ENCODE measurements at regions not wholly inside any gene's neighbourhood (a gene's known extent, or its start where the extent isn't known, plus 50 kb on each side); places are given as distances from the start of the nearest gene placed in this dataset.

DNA sequence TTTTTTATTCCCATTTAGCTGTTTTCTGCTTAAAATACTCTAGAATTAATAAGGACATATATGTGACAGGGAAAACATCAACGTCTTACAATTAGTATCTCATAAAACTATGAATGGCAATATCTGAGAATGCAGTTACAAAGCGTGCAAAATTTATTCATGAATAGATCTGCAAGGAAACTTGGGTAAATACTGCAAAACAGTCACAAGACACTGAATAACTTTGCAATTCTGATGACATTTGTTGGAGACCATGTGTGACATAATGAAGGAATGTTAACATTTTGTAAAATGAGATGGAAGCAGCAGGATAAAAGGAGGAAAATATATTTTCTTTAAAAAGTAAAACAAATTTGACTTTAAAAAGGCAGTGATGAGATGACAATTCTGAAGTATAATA lies 480.9 kb upstream of the SEMA6A start:
- DNase-seq (ENCODE audit: low read depth): no peak
- TF ChIP-seq, protein P1, sequence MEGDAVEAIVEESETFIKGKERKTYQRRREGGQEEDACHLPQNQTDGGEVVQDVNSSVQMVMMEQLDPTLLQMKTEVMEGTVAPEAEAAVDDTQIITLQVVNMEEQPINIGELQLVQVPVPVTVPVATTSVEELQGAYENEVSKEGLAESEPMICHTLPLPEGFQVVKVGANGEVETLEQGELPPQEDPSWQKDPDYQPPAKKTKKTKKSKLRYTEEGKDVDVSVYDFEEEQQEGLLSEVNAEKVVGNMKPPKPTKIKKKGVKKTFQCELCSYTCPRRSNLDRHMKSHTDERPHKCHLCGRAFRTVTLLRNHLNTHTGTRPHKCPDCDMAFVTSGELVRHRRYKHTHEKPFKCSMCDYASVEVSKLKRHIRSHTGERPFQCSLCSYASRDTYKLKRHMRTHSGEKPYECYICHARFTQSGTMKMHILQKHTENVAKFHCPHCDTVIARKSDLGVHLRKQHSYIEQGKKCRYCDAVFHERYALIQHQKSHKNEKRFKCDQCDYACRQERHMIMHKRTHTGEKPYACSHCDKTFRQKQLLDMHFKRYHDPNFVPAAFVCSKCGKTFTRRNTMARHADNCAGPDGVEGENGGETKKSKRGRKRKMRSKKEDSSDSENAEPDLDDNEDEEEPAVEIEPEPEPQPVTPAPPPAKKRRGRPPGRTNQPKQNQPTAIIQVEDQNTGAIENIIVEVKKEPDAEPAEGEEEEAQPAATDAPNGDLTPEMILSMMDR (IDR thresholded peaks at IDR 0.05; ENCODE audit: control insufficient read depth, insufficient read depth, low read depth, low read length, missing control alignments): no peak
- H3K4me3 ChIP-seq (ENCODE audit: control insufficient read depth, low read depth, low read length): no peak overlapping the region

DNA sequence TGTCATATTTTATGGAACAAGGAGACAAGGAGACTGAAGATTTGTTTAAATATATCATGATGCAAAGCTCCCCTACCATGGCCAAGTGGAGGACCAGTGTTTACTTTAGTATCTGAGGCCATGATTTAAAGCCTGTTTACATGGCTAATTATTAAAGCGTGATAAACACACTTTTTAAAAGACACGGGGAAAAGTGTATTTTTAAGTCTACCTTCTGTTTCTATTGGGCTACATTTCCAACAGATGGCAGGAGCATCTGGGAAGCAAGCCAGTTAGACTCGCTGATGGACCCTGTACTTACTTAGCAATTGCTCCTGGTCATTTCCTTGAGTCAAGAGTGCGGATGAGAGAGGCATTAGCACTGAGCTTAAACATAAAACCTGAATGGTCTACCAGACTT lies 480.3 kb upstream of the SEMA6A start:
- H3K4me3 ChIP-seq (ENCODE audit: control insufficient read depth, low read depth, low read length): no peak overlapping the region
- no peak for DNase-seq (ENCODE audit: low read depth)
- TF ChIP-seq, protein P1 (IDR thresholded peaks at IDR 0.05; ENCODE audit: control insufficient read depth, insufficient read depth, low read depth, low read length, missing control alignments): no peak

DNA sequence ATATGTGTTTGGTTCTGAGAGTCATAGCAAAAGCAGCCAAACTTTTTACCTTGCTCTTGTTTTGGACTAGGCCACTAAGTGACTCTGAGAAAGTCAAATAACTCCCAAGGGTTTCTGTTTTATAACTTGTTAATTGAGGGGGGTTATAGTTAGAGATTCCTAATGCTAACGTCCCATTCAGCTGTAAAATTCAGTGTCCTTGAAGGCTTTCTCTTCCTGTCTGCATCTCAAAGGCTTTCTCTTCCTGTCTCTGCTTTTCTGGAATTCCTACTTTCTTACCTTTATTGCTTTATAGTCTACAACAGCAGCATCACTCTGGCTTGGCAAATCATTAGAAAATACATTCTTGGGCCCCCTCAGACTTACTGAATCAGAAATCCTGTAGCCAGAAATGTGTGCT lies 479.5 kb upstream of the SEMA6A start:
- no peak for DNase-seq (ENCODE audit: low read depth)
- no peak overlapping the region for H3K4me3 ChIP-seq (ENCODE audit: control insufficient read depth, low read depth, low read length)
- TF ChIP-seq, protein P1 (IDR thresholded peaks at IDR 0.05; ENCODE audit: control insufficient read depth, insufficient read depth, low read depth, low read length, missing control alignments): no peak

DNA sequence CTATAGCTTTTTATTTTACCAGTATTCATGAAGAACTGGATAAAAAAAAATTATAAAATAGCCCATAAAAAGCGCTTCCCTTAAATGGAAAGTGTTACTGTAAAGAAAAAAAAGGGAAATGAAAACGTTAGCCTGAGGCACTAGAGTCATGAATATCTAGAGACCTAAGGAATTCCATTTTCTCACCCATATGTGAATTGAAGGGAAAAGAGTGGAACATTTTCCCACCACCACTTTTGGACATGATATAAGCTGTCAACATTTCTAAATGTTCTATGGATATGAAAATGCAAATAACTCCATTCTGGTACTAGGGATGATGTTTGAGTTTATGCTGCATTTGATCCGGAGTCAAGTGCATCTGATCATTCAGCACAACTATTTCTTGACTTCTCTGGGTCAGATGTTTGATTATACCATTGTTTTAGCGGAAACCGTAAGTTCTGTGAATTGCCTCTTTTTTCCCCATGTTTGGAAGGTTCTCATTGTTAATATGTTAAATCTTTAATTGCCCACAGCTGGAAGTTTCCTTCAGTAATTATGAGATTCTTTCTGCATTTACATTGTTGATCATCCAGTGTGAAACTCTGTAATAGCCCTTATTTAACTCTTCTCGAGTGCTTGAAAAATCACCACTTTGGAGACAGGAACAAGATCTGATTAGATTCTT lies 467.4 kb upstream of the SEMA6A start:
- no peak overlapping the region for H3K4me3 ChIP-seq (ENCODE audit: control insufficient read depth, low read depth, low read length)
- TF ChIP-seq, protein P1 (IDR thresholded peaks at IDR 0.05; ENCODE audit: control insufficient read depth, insufficient read depth, low read depth, low read length, missing control alignments): no peak
- DNase-seq (ENCODE audit: low read depth): no peak

DNA sequence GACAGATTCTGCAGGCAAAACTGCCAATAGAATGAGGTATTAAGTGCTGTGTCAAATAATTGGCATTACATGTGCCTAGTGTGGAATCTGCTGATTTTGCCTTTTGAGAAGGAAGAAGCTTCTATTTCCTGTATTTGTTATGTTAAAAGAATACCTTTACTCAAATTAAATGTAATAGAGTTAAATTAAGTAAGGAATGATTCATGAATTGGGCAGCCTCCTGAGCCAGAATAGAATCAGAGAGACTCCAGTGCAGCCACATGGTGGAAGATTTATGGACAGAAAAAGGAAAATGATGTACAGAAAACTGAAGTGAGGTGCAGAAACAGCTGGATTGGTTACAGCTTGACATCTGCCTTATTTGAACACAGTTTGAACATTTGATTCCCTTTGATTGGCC lies 464.4 kb upstream of the SEMA6A start:
- no peak overlapping the region for H3K4me3 ChIP-seq (ENCODE audit: control insufficient read depth, low read depth, low read length)
- TF ChIP-seq, protein P1 (IDR thresholded peaks at IDR 0.05; ENCODE audit: control insufficient read depth, insufficient read depth, low read depth, low read length, missing control alignments): no peak
- no peak for DNase-seq (ENCODE audit: low read depth)

DNA sequence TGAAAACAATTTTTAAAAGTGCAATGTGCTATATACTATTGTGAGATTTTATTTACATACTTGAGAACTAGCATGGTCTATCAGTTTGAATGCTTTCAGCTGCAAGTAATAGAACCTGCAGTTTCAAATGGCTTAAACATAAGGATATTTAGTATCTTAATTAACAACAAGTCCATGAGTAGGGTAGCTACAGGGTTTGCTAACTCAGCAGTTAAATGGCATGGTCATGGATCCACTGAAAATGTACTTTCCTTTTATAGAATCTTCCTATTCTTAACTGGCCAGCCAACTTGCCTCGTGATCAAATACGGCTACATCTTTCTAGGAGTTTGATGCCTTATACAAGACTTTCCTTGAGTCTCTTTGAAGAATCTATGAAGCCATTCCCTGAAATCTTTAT lies 452.8 kb upstream of the SEMA6A start:
- no peak for DNase-seq (ENCODE audit: low read depth)
- H3K4me3 ChIP-seq (ENCODE audit: control insufficient read depth, low read depth, low read length): no peak overlapping the region
- TF ChIP-seq, protein P1 (IDR thresholded peaks at IDR 0.05; ENCODE audit: control insufficient read depth, insufficient read depth, low read depth, low read length, missing control alignments): no peak
